HEK293T (cell line): ENCODE measurements at regions not wholly inside any gene's neighbourhood (a gene's known extent, or its start where the extent isn't known, plus 50 kb on each side); places are given as distances from the start of the nearest gene placed in this dataset.

Experiments
- ARNT ChIP-seq: fragments of 450-650 bp; IDR thresholded peaks from 2 replicates; pipeline ENCODE4 v1.6.1; 2017; ENCODE audit warnings: mild to moderate bottlenecking
- BHLHE40 ChIP-seq: fragments of 450-650 bp; IDR thresholded peaks from 2 replicates; pipeline ENCODE4 v1.6.1; 2016; ENCODE audit warnings: mild to moderate bottlenecking, moderate library complexity, borderline replicate concordance
- CTBP1 ChIP-seq: fragments of 450-650 bp; IDR thresholded peaks from 2 replicates; pipeline ENCODE4 v1.6.1; 2016; ENCODE audit warnings: borderline replicate concordance
- FOXA1 ChIP-seq: fragments of 450-650 bp; IDR thresholded peaks from 2 replicates; pipeline ENCODE4 v1.6.1; 2016; ENCODE audit warnings: mild to moderate bottlenecking
- FOXK2 ChIP-seq: fragments of 450-650 bp; IDR thresholded peaks from 2 replicates; pipeline ENCODE4 v1.6.1; 2016; ENCODE audit warnings: mild to moderate bottlenecking
- FOXM1 ChIP-seq: fragments of 450-650 bp; IDR thresholded peaks from 2 replicates; pipeline ENCODE4 v1.6.1; 2017; ENCODE audit warnings: mild to moderate bottlenecking, borderline replicate concordance
- L3MBTL2 ChIP-seq: fragments of 450-650 bp; conservative IDR thresholded peaks from 2 replicates; pipeline ENCODE4 v1.6.1; 2016; ENCODE audit warnings: mild to moderate bottlenecking
- LEF1 ChIP-seq: fragments of 450-650 bp; IDR thresholded peaks from 2 replicates; pipeline ENCODE4 v1.6.1; 2017; ENCODE audit warnings: mild to moderate bottlenecking, borderline replicate concordance
- NFRKB ChIP-seq: fragments of 450-650 bp; IDR thresholded peaks from 2 replicates; pipeline ENCODE4 v1.6.1; 2016; ENCODE audit warnings: mild to moderate bottlenecking, moderate library complexity
- PKNOX1 ChIP-seq: fragments of 450-650 bp; IDR thresholded peaks from 2 replicates; pipeline ENCODE4 v1.6.1; 2016
- SP1 ChIP-seq: fragments of 450-650 bp; IDR thresholded peaks from 2 replicates; pipeline ENCODE4 v1.6.1; 2017

- TF ChIP-seq ARNT (no peak), FOXA1 (no peak), FOXM1 (no peak), NFRKB (no peak), CTBP1 (no peak), FOXK2 (no peak), PKNOX1 (no peak), LEF1 (no peak), BHLHE40 (no peak), L3MBTL2 (no peak), SP1 (no peak)
Observed at GRCh38 chr1:57597036-57597435, 173.2 kb upstream of the DAB1 start.
